ENCODE measurements at regions not wholly inside any gene's neighbourhood (a gene's known extent, or its start where the extent isn't known, plus 50 kb on each side); places are given as distances from the start of the nearest gene placed in this dataset.

GRCh38 chr20:41668057-41668749 is 50.0 kb upstream of the CHD6 start:
- Histone ChIP-seq H2BK12ac (ENCODE audit: low read depth, low read length) (no peak overlapping the region), H3K27me3 (replicated peaks in 1 of 4; ENCODE audit: control insufficient read depth in 3 of 4, extremely low read depth in 1 of 4, insufficient read depth in 3 of 4, low read length in 3 of 4) (no peaks in the 10 kb centered on the region), H3K23me2 (ENCODE audit: low read depth, low read length) (no peaks in the 10 kb centered on the region), H2BK15ac (ENCODE audit: low read length) (no peak overlapping the region), H3K4me2 (ENCODE audit: insufficient read depth in 1 of 2, low read depth in 2 of 2, low read length in 2 of 2) (no peak overlapping the region), H2AFZ (ENCODE audit: low read length) (no peak overlapping the region), H3K79me2 (ENCODE audit: control insufficient read depth in 1 of 2, insufficient read depth in 2 of 2, low read length in 2 of 2) (no peaks in the 10 kb centered on the region), H4K91ac (replicated peaks; ENCODE audit: insufficient read length, low read length) (no peak overlapping the region), H3K79me1 (ENCODE audit: low read depth, low read length) (no peaks in the 10 kb centered on the region), H4K5ac (ENCODE audit: insufficient read length, low read depth, low read length) (no peak overlapping the region), H3K27ac (ENCODE audit: low read depth, low read length) (no peak overlapping the region), H4K20me1 (replicated peaks in 1 of 2; ENCODE audit: control insufficient read depth in 1 of 2, insufficient read depth in 2 of 2, low read length in 2 of 2) (no peaks in the 10 kb centered on the region), H2BK5ac (ENCODE audit: low read depth, low read length) (no peak overlapping the region), H3K4ac (replicated peaks; ENCODE audit: insufficient read length, low read depth, low read length) (no peak overlapping the region), H3K36me3 (ENCODE audit: control insufficient read depth in 2 of 4, insufficient read depth in 4 of 4, low read length in 3 of 4) (no peaks in the 10 kb centered on the region), H3K23ac (ENCODE audit: insufficient read length) (no peak overlapping the region), H3K18ac (ENCODE audit: extremely low read depth, low read length) (no peak overlapping the region), H3K14ac (ENCODE audit: insufficient read length) (no peak overlapping the region), H3K9ac (replicated peaks in 1 of 4; ENCODE audit: extremely low read depth in 1 of 4, low read depth in 3 of 4, low read length in 3 of 4) (no peak overlapping the region), H3K56ac (replicated peaks; ENCODE audit: insufficient read length, low read depth, low read length) (no peak overlapping the region), H2AK5ac (ENCODE audit: low read depth, low read length) (no peak overlapping the region), H3K9me3 (ENCODE audit: insufficient read depth in 2 of 2, low read depth in 1 of 2, low read length in 1 of 2) (no peaks in the 10 kb centered on the region), H3K4me1 (replicated peaks in 1 of 4; ENCODE audit: control insufficient read depth in 3 of 4, insufficient read depth in 4 of 4, low read length in 3 of 4) (peaks cover 0 to 3% (median 0%) of the 10 kb centered on the region in 4 experiments; a peak in 1 of 7 replicates), H2BK20ac (ENCODE audit: low read length) (no peak overlapping the region), H3K4me3 (ENCODE audit: extremely low read depth in 1 of 4, insufficient read depth in 2 of 4, low read depth in 3 of 4, low read length in 4 of 4) (no peak overlapping the region), H4K8ac (ENCODE audit: extremely low read depth, insufficient read depth, low read length) (no peak overlapping the region), H2BK120ac (replicated peaks; ENCODE audit: low read depth, low read length) (no peak overlapping the region)
- 93% methylated on average over 1 of the region's 1 CpG; no CpG with 5 or more reads in 1 of the 2 experiments for WGBS, 2 experiments (ENCODE audit: extremely low coverage in 1 of 2, insufficient coverage in 1 of 2, insufficient read length in 1 of 2, insufficient replicate concordance in 2 of 2, low coverage in 1 of 2, low lambda C conversion rate in 2 of 2, missing lambda C conversion rate in 1 of 2)
- POLR2A ChIA-PET (ENCODE audit: partially characterized antibody) = interaction anchor here (1.0 kb wide), 1 partner anchor 25 kb away, joined by 3 read pairs; no protein-coding TSS in a partner anchor
- CTCF ChIA-PET (ENCODE audit: partially characterized antibody) = no interaction called here
- DNase-seq (ENCODE audit: low read depth in 1 of 2, low spot score in 2 of 2) = no peak
- FAIRE-seq = no peak
- no peak for TF ChIP-seq RBBP5 (IDR thresholded peaks at IDR 0.05; ENCODE audit: borderline replicate concordance, low read depth, low read length)
- TF ChIP-seq POLR2A (IDR thresholded peaks at IDR 0.05; ENCODE audit: control extremely low read depth in 1 of 2, low read depth in 2 of 2, low read length in 2 of 2) = no peak

All from H1 (cell line).